Islet precursor cell (in vitro differentiated cells): ENCODE measurements at regions not wholly inside any gene's neighbourhood (a gene's known extent, or its start where the extent isn't known, plus 50 kb on each side); places are given as distances from the start of the nearest gene placed in this dataset.

Source experiments
- DNase-seq: peaks from one replicate; pipeline ENCODE4 v3.0.0-alpha.2; 2018

GRCh38 chr3:5071061-5071460 is 51.0 kb upstream of the ARL8B start:
- no peak for DNase-seq

- DNase-seq, result no peak
These were observed 49.8 kb upstream of the ARL8B start for GRCh38 chr3:5072100-5072816.
